ENCODE measurements at regions not wholly inside any gene's neighbourhood (a gene's known extent, or its start where the extent isn't known, plus 50 kb on each side); places are given as distances from the start of the nearest gene placed in this dataset.

GRCh38 chr17:34414339-34414738, 51.3 kb upstream of the CCL1 start:
- TF ChIP-seq EZH2 (IDR thresholded peaks at IDR 0.05; ENCODE audit: insufficient read depth, low read length) (no peak), CTCF (IDR thresholded peaks at IDR 0.05; ENCODE audit: insufficient read depth, low read depth, low read length) (no peak)
